Trophoblast cell (in vitro differentiated cells and primary cell): ENCODE measurements at regions not wholly inside any gene's neighbourhood (a gene's known extent, or its start where the extent isn't known, plus 50 kb on each side); places are given as distances from the start of the nearest gene placed in this dataset.

ENCODE experiments used
- DNase-seq, 2 donors: peaks; one replicate each; pipeline ENCODE4 v3.0.0-alpha.2; 2016
- H2AFZ ChIP-seq: 2 replicates; pipeline ENCODE4 v1.6.1; 2013; ENCODE audit warnings: low read length, moderate library complexity, mild to moderate bottlenecking; ENCODE audit not compliant: insufficient read depth, poor library complexity
- H2AK5ac ChIP-seq: 2 replicates; pipeline ENCODE4 v1.6.1; 2013; ENCODE audit warnings: mild to moderate bottlenecking, low read length
- H2BK120ac ChIP-seq: 2 replicates; pipeline ENCODE4 v1.6.1; 2013; ENCODE audit warnings: low read length, mild to moderate bottlenecking, moderate library complexity; ENCODE audit not compliant: insufficient read depth, poor library complexity
- H2BK12ac ChIP-seq: 2 replicates; pipeline ENCODE4 v1.6.1; 2013; ENCODE audit warnings: mild to moderate bottlenecking, low read length, moderate library complexity
- H2BK5ac ChIP-seq: 2 replicates; pipeline ENCODE4 v1.6.1; 2013; ENCODE audit warnings: low read length, low read depth, moderate library complexity, mild to moderate bottlenecking; ENCODE audit not compliant: poor library complexity
- H3K14ac ChIP-seq: 2 replicates; pipeline ENCODE4 v1.6.1; 2013; ENCODE audit warnings: mild to moderate bottlenecking, low read length
- H3K18ac ChIP-seq: 2 replicates; pipeline ENCODE4 v1.6.1; 2013; ENCODE audit warnings: mild to moderate bottlenecking, low read length
- H3K23ac ChIP-seq: 2 replicates; pipeline ENCODE4 v1.6.1; 2013; ENCODE audit warnings: low read length
- H3K27ac ChIP-seq: 2 replicates; pipeline ENCODE4 v1.5.1; 2013; ENCODE audit warnings: low read depth, mild to moderate bottlenecking, inconsistent platforms, low read length, moderate library complexity
- H3K27me3 ChIP-seq: 2 replicates; pipeline ENCODE4 v1.6.1; 2013; ENCODE audit warnings: inconsistent platforms, mild to moderate bottlenecking, low read length, moderate library complexity; ENCODE audit not compliant: insufficient read depth
- H3K36me3 ChIP-seq, 2 experiments: 1 replicate in 1 of 2; 2 replicates in 1 of 2; pipeline ENCODE4 v1.6.1; 2013; ENCODE audit warnings: low read length in 2 of 2, mild to moderate bottlenecking in 2 of 2, moderate library complexity in 1 of 2; ENCODE audit not compliant: insufficient read depth in 2 of 2, control insufficient read depth in 1 of 2
- H3K4ac ChIP-seq: 2 replicates; pipeline ENCODE4 v1.6.1; 2013; ENCODE audit warnings: low read depth, mild to moderate bottlenecking, low read length, moderate library complexity
- H3K4me1 ChIP-seq, 2 experiments: 1 replicate in 1 of 2; 2 replicates in 1 of 2; pipeline ENCODE4 v1.6.1; 2013; ENCODE audit warnings: low read length in 2 of 2, mild to moderate bottlenecking in 2 of 2, moderate library complexity in 1 of 2; ENCODE audit not compliant: insufficient read depth in 2 of 2, control insufficient read depth in 1 of 2
- H3K4me2 ChIP-seq: 2 replicates; pipeline ENCODE4 v1.6.1; 2013; ENCODE audit warnings: inconsistent platforms, mild to moderate bottlenecking, low read length, moderate library complexity
- H3K4me3 ChIP-seq: 2 replicates; pipeline ENCODE4 v1.5.1; 2013; ENCODE audit warnings: mild to moderate bottlenecking, low read depth, low read length, inconsistent platforms
- H3K79me1 ChIP-seq: one replicate; pipeline ENCODE4 v1.6.1; 2013; ENCODE audit warnings: low read length
- H3K79me2 ChIP-seq: 2 replicates; pipeline ENCODE4 v1.6.1; 2013; ENCODE audit warnings: low read length, mild to moderate bottlenecking; ENCODE audit not compliant: control insufficient read depth, insufficient read depth, poor library complexity
- H3K9ac ChIP-seq: 2 replicates; pipeline ENCODE4 v1.6.1; 2013; ENCODE audit warnings: mild to moderate bottlenecking, low read length
- H3K9me3 ChIP-seq: 2 replicates; pipeline ENCODE4 v1.6.1; 2013; ENCODE audit warnings: low read depth, mild to moderate bottlenecking, control low read depth, inconsistent platforms, low read length; ENCODE audit not compliant: insufficient read depth
- H4K12ac ChIP-seq: 2 replicates; pipeline ENCODE4 v1.6.1; 2013; ENCODE audit warnings: low read depth, mild to moderate bottlenecking, low read length, moderate library complexity
- H4K8ac ChIP-seq: 2 replicates; pipeline ENCODE4 v1.6.1; 2013; ENCODE audit warnings: low read depth, mild to moderate bottlenecking, low read length, moderate library complexity
- H4K91ac ChIP-seq: one replicate; pipeline ENCODE4 v1.6.1; 2013; ENCODE audit warnings: low read depth, mild to moderate bottlenecking, low read length, moderate library complexity
- WGBS: extraction: QIAGEN DNeasy Blood & Tissue Kit; methylation state at CpG from one replicate; pipeline ENCODE4 v1.1.7; 2013; ENCODE audit warnings: missing lambda C conversion rate; ENCODE audit not compliant: insufficient read length, insufficient coverage; ENCODE audit errors: extremely low coverage; 5-methylcytosine and 5-hydroxymethylcytosine counted together

GRCh38 chr11:24070435-24070834 lies 426.4 kb upstream of the LUZP2 start:
- no peak overlapping the region for H3K23ac ChIP-seq
- no peak overlapping the region for H3K4ac ChIP-seq
- no peak overlapping the region for H3K4me3 ChIP-seq
- no CpG with 5 or more reads among the region's 3 CpGs for whole genome bisulfite sequencing
- no peak overlapping the region for H3K4me2 ChIP-seq
- no peak overlapping the region for H4K12ac ChIP-seq
- H4K8ac ChIP-seq: no peak overlapping the region
- H2AFZ ChIP-seq: no peak overlapping the region
- no peaks in the 10 kb centered on the region for H3K27me3 ChIP-seq
- no peaks in the 10 kb centered on the region for H3K79me1 ChIP-seq
- no peak overlapping the region for H2BK120ac ChIP-seq
- H2BK12ac ChIP-seq: no peak overlapping the region
- H3K9me3 ChIP-seq: no peaks in the 10 kb centered on the region
- no peak overlapping the region for H2BK5ac ChIP-seq
- H3K18ac ChIP-seq: no peak overlapping the region
- no peaks in the 10 kb centered on the region for H3K36me3 ChIP-seq
- no peak overlapping the region for H2AK5ac ChIP-seq
- H3K4me1 ChIP-seq: no peaks in the 10 kb centered on the region
- no peak overlapping the region for H3K27ac ChIP-seq
- no peak for DNase-seq
- no peak overlapping the region for H4K91ac ChIP-seq
- H3K14ac ChIP-seq: no peak overlapping the region
- no peaks in the 10 kb centered on the region for H3K79me2 ChIP-seq
- H3K9ac ChIP-seq: no peak overlapping the region

- Histone ChIP-seq H3K79me1 (no peaks in the 10 kb centered on the region), H2BK120ac (no peak overlapping the region), H3K27me3 (no peaks in the 10 kb centered on the region), H2AFZ (no peak overlapping the region), H4K12ac (no peak overlapping the region), H3K9me3 (no peaks in the 10 kb centered on the region), H3K4me2 (no peak overlapping the region), H3K79me2 (no peaks in the 10 kb centered on the region), H3K23ac (no peak overlapping the region), H3K14ac (no peak overlapping the region), H3K4me3 (no peak overlapping the region), H3K9ac (no peak overlapping the region), H3K36me3 (no peaks in the 10 kb centered on the region), H2AK5ac (no peak overlapping the region), H3K4me1 (no peaks in the 10 kb centered on the region), H4K8ac (no peak overlapping the region), H4K91ac (no peak overlapping the region), H2BK12ac (no peak overlapping the region), H3K27ac (no peak overlapping the region), H3K4ac (no peak overlapping the region), H2BK5ac (no peak overlapping the region), H3K18ac (no peak overlapping the region)
- no peak for DNase-seq
- no CpG with 5 or more reads among the region's 3 CpGs for WGBS
These were observed 418.8 kb upstream of the LUZP2 start for GRCh38 chr11:24078018-24078417.

DNA sequence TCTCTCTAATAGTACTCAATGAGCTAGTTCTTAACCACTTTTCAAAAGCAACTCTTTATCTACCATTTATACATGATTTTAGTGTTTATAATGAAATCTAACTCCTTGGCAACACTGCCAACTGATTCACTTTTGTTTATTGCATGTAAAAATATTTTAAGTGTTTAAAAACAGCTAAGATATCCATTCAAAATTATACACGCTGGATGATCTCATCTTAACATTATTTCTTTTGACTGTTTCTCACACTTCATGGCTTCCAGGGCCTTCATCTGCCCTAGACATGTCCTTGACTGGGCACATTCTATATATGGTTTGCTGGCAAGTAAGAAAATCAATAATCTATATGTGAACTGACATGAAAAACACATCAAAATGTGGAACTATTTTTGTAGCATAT lies 414.6 kb upstream of the LUZP2 start:
- H2BK5ac ChIP-seq: no peak overlapping the region
- H3K14ac ChIP-seq: no peak overlapping the region
- no peaks in the 10 kb centered on the region for H3K36me3 ChIP-seq
- H3K79me2 ChIP-seq: no peaks in the 10 kb centered on the region
- no peak overlapping the region for H3K18ac ChIP-seq
- no peak overlapping the region for H3K4me2 ChIP-seq
- H2AFZ ChIP-seq: no peak overlapping the region
- H4K12ac ChIP-seq: no peak overlapping the region
- H4K8ac ChIP-seq: no peak overlapping the region
- H3K4ac ChIP-seq: no peak overlapping the region
- H3K4me1 ChIP-seq: no peaks in the 10 kb centered on the region
- no peak overlapping the region for H3K23ac ChIP-seq
- no peak overlapping the region for H3K27ac ChIP-seq
- H3K9ac ChIP-seq: no peak overlapping the region
- no CpG with 5 or more reads among the region's 1 CpG for WGBS
- H2BK120ac ChIP-seq: no peak overlapping the region
- no peak overlapping the region for H3K4me3 ChIP-seq
- H2AK5ac ChIP-seq: no peak overlapping the region
- H2BK12ac ChIP-seq: no peak overlapping the region
- H3K79me1 ChIP-seq: no peaks in the 10 kb centered on the region
- DNase-seq: no peak
- no peaks in the 10 kb centered on the region for H3K9me3 ChIP-seq
- H4K91ac ChIP-seq: no peak overlapping the region
- H3K27me3 ChIP-seq: no peaks in the 10 kb centered on the region

DNA sequence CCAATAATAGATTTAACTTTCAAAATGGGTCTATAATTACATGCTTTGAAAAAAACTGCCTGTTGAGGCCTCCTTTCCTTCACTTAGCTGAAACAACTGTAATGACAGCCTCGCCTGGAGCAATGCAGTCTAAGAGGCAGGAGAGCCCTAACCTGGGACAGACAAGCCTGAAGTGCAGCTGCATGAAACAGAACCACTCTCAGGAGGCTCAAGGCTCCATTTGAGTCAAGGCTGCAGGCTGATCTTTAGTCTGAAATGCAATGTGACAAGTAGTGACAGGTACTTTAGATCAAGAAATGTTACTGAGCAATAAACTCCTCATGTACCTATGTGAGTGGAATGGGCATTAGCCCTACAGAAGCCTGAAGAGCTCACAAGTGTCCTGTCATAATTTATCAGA lies 414.0 kb upstream of the LUZP2 start:
- no peak overlapping the region for H2BK12ac ChIP-seq
- no peak overlapping the region for H2AFZ ChIP-seq
- no peak overlapping the region for H3K18ac ChIP-seq
- H3K4me2 ChIP-seq: no peak overlapping the region
- no peak overlapping the region for H4K12ac ChIP-seq
- H2AK5ac ChIP-seq: no peak overlapping the region
- H3K36me3 ChIP-seq: no peaks in the 10 kb centered on the region
- no peak overlapping the region for H2BK5ac ChIP-seq
- H3K4me3 ChIP-seq: no peak overlapping the region
- H3K4me1 ChIP-seq: no peaks in the 10 kb centered on the region
- no peaks in the 10 kb centered on the region for H3K9me3 ChIP-seq
- WGBS: no CpG with 5 or more reads among the region's 1 CpG
- no peak overlapping the region for H2BK120ac ChIP-seq
- DNase-seq: no peak
- H3K14ac ChIP-seq: no peak overlapping the region
- H3K79me2 ChIP-seq: no peaks in the 10 kb centered on the region
- no peaks in the 10 kb centered on the region for H3K27me3 ChIP-seq
- H4K8ac ChIP-seq: no peak overlapping the region
- H3K27ac ChIP-seq: no peak overlapping the region
- H3K9ac ChIP-seq: no peak overlapping the region
- H3K23ac ChIP-seq: no peak overlapping the region
- H3K79me1 ChIP-seq: no peaks in the 10 kb centered on the region
- no peak overlapping the region for H3K4ac ChIP-seq
- H4K91ac ChIP-seq: no peak overlapping the region
